MM.1S (cell line): ENCODE measurements at regions not wholly inside any gene's neighbourhood (a gene's known extent, or its start where the extent isn't known, plus 50 kb on each side); places are given as distances from the start of the nearest gene placed in this dataset.

Source experiments
- DNase-seq: peaks from one replicate; pipeline ENCODE4 v3.0.0-alpha.2; 2015
- H2AFZ ChIP-seq: fragments of 300-600 bp; sonication (generic); 2 replicates; pipeline ENCODE4 v1.6.0; 2016; ENCODE audit warnings: antibody characterized with exemption, low read length
- H3F3A ChIP-seq: fragments of 300-600 bp; sonication (generic); 2 replicates; pipeline ENCODE4 v1.6.1; 2016; ENCODE audit warnings: mild to moderate bottlenecking, antibody characterized with exemption, low read length, moderate library complexity, mixed read lengths; ENCODE audit not compliant: insufficient read depth
- H3K27ac ChIP-seq: fragments of 300-600 bp; sonication (generic); 2 replicates; pipeline ENCODE4 v1.5.1; 2016; ENCODE audit warnings: mild to moderate bottlenecking, low read length
- H3K27me3 ChIP-seq: fragments of 300-600 bp; sonication (generic); replicated peaks from 2 replicates; pipeline ENCODE4 v1.6.0; 2016; ENCODE audit warnings: low read length; ENCODE audit not compliant: insufficient read depth
- H3K36me3 ChIP-seq: fragments of 300-600 bp; sonication (generic); replicated peaks from 2 replicates; pipeline ENCODE4 v1.6.1; 2016; ENCODE audit warnings: mild to moderate bottlenecking, low read length, mixed read lengths; ENCODE audit not compliant: insufficient read depth
- H3K4me1 ChIP-seq: fragments of 300-600 bp; sonication (generic); 2 replicates; pipeline ENCODE4 v1.6.1; 2016; ENCODE audit warnings: low read length, mixed read lengths
- H3K4me2 ChIP-seq: fragments of 300-600 bp; sonication (generic); 2 replicates; pipeline ENCODE4 v1.6.0; 2016; ENCODE audit warnings: low read depth, low read length
- H3K4me3 ChIP-seq: fragments of 300-600 bp; sonication (generic); 2 replicates; pipeline ENCODE4 v1.5.1; 2016; ENCODE audit warnings: low read length, mixed read lengths
- H3K79me2 ChIP-seq: fragments of 300-600 bp; sonication (generic); 2 replicates; pipeline ENCODE4 v1.6.1; 2016; ENCODE audit warnings: mixed run types, low read length, mixed read lengths
- H3K9ac ChIP-seq: fragments of 300-600 bp; sonication (generic); 2 replicates; pipeline ENCODE4 v1.6.1; 2016; ENCODE audit warnings: low read length, mixed read lengths
- H3K9me2 ChIP-seq: fragments of 300-600 bp; sonication (generic); replicated peaks from 2 replicates; pipeline ENCODE4 v1.6.1; 2016; ENCODE audit warnings: mild to moderate bottlenecking, low read length, mixed read lengths; ENCODE audit not compliant: insufficient read depth
- H3K9me3 ChIP-seq: fragments of 300-600 bp; sonication (generic); replicated peaks from 2 replicates; pipeline ENCODE4 v1.6.1; 2016; ENCODE audit warnings: mild to moderate bottlenecking, low read length, mixed read lengths; ENCODE audit not compliant: insufficient read depth
- H4K20me1 ChIP-seq: fragments of 300-600 bp; sonication (generic); 2 replicates; pipeline ENCODE4 v1.6.1; 2016; ENCODE audit warnings: mild to moderate bottlenecking, low read length, moderate library complexity, mixed read lengths; ENCODE audit not compliant: insufficient read depth
- CTCF ChIP-seq: fragments of 300-600 bp; sonication (generic); IDR thresholded peaks from 2 replicates; pipeline ENCODE4 v1.5.1; 2016; ENCODE audit warnings: antibody characterized with exemption, low read length, mixed read lengths
- EZH2 ChIP-seq: fragments of 300-600 bp; sonication (generic); optimal IDR thresholded peaks from 2 replicates; pipeline ENCODE3; 2017; ENCODE audit warnings: low read depth, mild to moderate bottlenecking, antibody characterized with exemption, low read length, mixed read lengths
- EZH2phosphoT487 ChIP-seq: fragments of 300-600 bp; sonication (generic); IDR thresholded peaks from 2 replicates; pipeline ENCODE4 v1.6.1; 2018; ENCODE audit warnings: antibody characterized with exemption, low read length

DNA sequence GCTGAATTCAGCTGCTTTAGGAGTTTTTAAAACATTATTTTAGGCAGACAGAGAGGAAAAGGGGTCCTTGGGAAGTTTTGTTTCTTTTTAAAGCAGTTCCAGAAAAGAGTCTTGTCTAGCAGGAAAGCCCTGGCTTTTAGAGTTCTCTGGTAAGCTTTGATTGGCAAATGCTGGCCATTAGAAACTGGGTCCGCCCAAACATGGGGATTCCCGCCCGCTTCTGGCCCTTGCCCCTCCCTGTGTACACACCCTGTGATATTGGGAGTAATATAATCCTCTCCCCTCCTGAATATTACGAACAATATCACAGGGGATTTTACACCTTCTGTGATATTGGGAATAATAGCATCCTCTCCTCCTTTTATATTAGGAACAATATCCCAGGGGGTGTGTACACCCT is 58.9 kb downstream of the ERICH4 start:
- H3K9ac ChIP-seq = no peak overlapping the region
- no peak for DNase-seq
- no peaks in the 10 kb centered on the region for H3F3A ChIP-seq
- H3K27ac ChIP-seq = no peak overlapping the region
- no peak overlapping the region for H3K4me3 ChIP-seq
- no peaks in the 10 kb centered on the region for H3K36me3 ChIP-seq
- no peaks in the 10 kb centered on the region for H3K9me3 ChIP-seq
- no peak overlapping the region for H3K4me2 ChIP-seq
- no peaks in the 10 kb centered on the region for H3K9me2 ChIP-seq
- H3K79me2 ChIP-seq = no peaks in the 10 kb centered on the region
- H3K27me3 ChIP-seq = peaks cover 74% of the 10 kb centered on the region
- H2AFZ ChIP-seq = no peak overlapping the region
- TF ChIP-seq EZH2phosphoT487 (no peak), CTCF (no peak), EZH2 (no peak)
- H4K20me1 ChIP-seq = no peaks in the 10 kb centered on the region
- peaks cover 7% of the 10 kb centered on the region for H3K4me1 ChIP-seq

- peaks cover 82% of the 10 kb centered on the region for H3K27me3 ChIP-seq
- H3K4me3 ChIP-seq = no peak overlapping the region
- TF ChIP-seq CTCF = no peak
- no peak for TF ChIP-seq EZH2
- no peak for TF ChIP-seq EZH2phosphoT487
- no peak overlapping the region for H3K9ac ChIP-seq
- DNase-seq = no peak
- H3K79me2 ChIP-seq = no peaks in the 10 kb centered on the region
- H3K36me3 ChIP-seq = no peaks in the 10 kb centered on the region
- no peak overlapping the region for H2AFZ ChIP-seq
- no peaks in the 10 kb centered on the region for H3K9me3 ChIP-seq
- H3K27ac ChIP-seq = no peak overlapping the region
- H3K9me2 ChIP-seq = no peaks in the 10 kb centered on the region
- no peaks in the 10 kb centered on the region for H3K4me1 ChIP-seq
- H4K20me1 ChIP-seq = no peaks in the 10 kb centered on the region
- no peaks in the 10 kb centered on the region for H3F3A ChIP-seq
- H3K4me2 ChIP-seq = no peak overlapping the region
Observed at GRCh38 chr19:41505105-41505504, 62.1 kb downstream of the ERICH4 start.

DNA sequence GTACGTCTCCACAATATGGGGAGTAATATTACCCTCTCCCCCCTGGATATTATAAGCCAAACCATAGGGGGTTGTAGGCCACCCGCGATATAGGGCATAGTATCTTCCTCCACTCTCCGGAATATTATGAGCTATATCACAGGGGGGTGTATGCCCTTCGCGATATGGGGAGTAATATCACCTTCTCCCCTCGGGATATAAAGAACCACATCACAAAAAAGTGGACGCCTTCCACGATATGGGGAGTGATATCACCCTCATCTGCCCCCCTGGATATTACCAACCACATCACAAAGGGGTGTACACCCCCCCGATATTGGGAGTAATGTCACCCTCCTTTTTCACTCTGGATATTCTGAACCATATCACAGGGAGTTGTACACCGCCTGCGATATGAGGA is 65.5 kb upstream of the CEACAM21 start:
- Histone ChIP-seq H3K79me2 (no peaks in the 10 kb centered on the region), H3K27me3 (peaks cover 42% of the 10 kb centered on the region), H3K9ac (no peak overlapping the region), H2AFZ (no peak overlapping the region), H3K4me2 (no peak overlapping the region), H3K27ac (no peak overlapping the region), H3K9me3 (no peaks in the 10 kb centered on the region), H3K4me3 (no peak overlapping the region), H4K20me1 (no peaks in the 10 kb centered on the region), H3K9me2 (no peaks in the 10 kb centered on the region), H3K36me3 (no peaks in the 10 kb centered on the region), H3K4me1 (no peaks in the 10 kb centered on the region), H3F3A (no peaks in the 10 kb centered on the region)
- TF ChIP-seq CTCF (no peak), EZH2phosphoT487 (no peak), EZH2 (no peak)
- DNase-seq = no peak
